ENCODE measurements at regions not wholly inside any gene's neighbourhood (a gene's known extent, or its start where the extent isn't known, plus 50 kb on each side); places are given as distances from the start of the nearest gene placed in this dataset.
A peak's percentile ranks its signal among the peaks of the same experiment; 100 is the strongest.
"Not testable (repeated sequence)": the region's sequence is repeated elsewhere in the genome, so short reads cannot be mapped to it uniquely, and the experiment has no call there.

- Histone ChIP-seq H3K4me3 (ENCODE audit: low read length in 2 of 2) (no peak overlapping the region), H3K9me3 (ENCODE audit: control insufficient read depth in 2 of 2, insufficient read depth in 1 of 2, low read length in 1 of 2) (no peaks in the 10 kb centered on the region)
These were observed 62.6 kb upstream of the TEX13D start for GRCh38 chrX:124269881-124270280.

GRCh38 chrX:124271599-124271998 is 60.9 kb upstream of the TEX13D start:
- H3K4me1 ChIP-seq (ENCODE audit: control insufficient read depth in 2 of 2, insufficient read depth in 2 of 2, low read length in 2 of 2): peaks cover 0 to 20% of the 10 kb centered on the region in 2 donors
- H3K36me3 ChIP-seq (ENCODE audit: control insufficient read depth in 2 of 2, insufficient read depth in 2 of 2, low read length in 1 of 2); H3K9me3 ChIP-seq (ENCODE audit: control insufficient read depth in 2 of 2, insufficient read depth in 1 of 2, low read length in 1 of 2); H3K27ac ChIP-seq (ENCODE audit: low read depth in 1 of 2, low read length in 1 of 2); H3K4me3 ChIP-seq (ENCODE audit: low read length in 2 of 2); H3K27me3 ChIP-seq (ENCODE audit: control insufficient read depth in 2 of 2, insufficient read depth in 1 of 2, low read length in 1 of 2); DNase-seq (ENCODE audit: low read depth in 6 of 9, low spot score in 9 of 9): not testable (repeated sequence)

More at GRCh38 chrX:124269881-124270280, 62.6 kb upstream of the TEX13D start:
- Histone ChIP-seq H3K36me3 (ENCODE audit: control insufficient read depth in 2 of 2, insufficient read depth in 2 of 2, low read length in 1 of 2) (no peaks in the 10 kb centered on the region), H3K27me3 (ENCODE audit: control insufficient read depth in 2 of 2, insufficient read depth in 1 of 2, low read length in 1 of 2) (no peaks in the 10 kb centered on the region), H3K27ac (ENCODE audit: low read depth in 1 of 2, low read length in 1 of 2) (no peak overlapping the region), H3K4me1 (ENCODE audit: control insufficient read depth in 2 of 2, insufficient read depth in 2 of 2, low read length in 2 of 2) (peaks cover 0 to 9% of the 10 kb centered on the region in 2 donors)
- DNase-seq (ENCODE audit: low read depth in 6 of 9, low spot score in 9 of 9): no peak
- 100% methylated on average over 2 of the region's 2 CpGs for WGBS

- H3K9me3 ChIP-seq (ENCODE audit: control insufficient read depth in 2 of 2, insufficient read depth in 1 of 2, low read length in 1 of 2): no peaks in the 10 kb centered on the region
- WGBS: 97% methylated on average over 5 of the region's 5 CpGs
These were observed 60.0 kb upstream of the TEX13D start for GRCh38 chrX:124272370-124272982.

GRCh38 chrX:124274438-124275181 is 57.9 kb upstream of the TEX13D start:
- DNase-seq (ENCODE audit: low read depth in 6 of 9, low spot score in 9 of 9): peak in 2 of 9 donors; percentile 18 to 41

More at GRCh38 chrX:124272370-124272982, 60.0 kb upstream of the TEX13D start:
- Histone ChIP-seq H3K4me3 (ENCODE audit: low read length in 2 of 2) (no peak overlapping the region), H3K27me3 (ENCODE audit: control insufficient read depth in 2 of 2, insufficient read depth in 1 of 2, low read length in 1 of 2) (no peaks in the 10 kb centered on the region), H3K27ac (ENCODE audit: low read depth in 1 of 2, low read length in 1 of 2) (no peak overlapping the region), H3K36me3 (ENCODE audit: control insufficient read depth in 2 of 2, insufficient read depth in 2 of 2, low read length in 1 of 2) (no peaks in the 10 kb centered on the region), H3K4me1 (ENCODE audit: control insufficient read depth in 2 of 2, insufficient read depth in 2 of 2, low read length in 2 of 2) (peaks cover 0 to 22% of the 10 kb centered on the region in 2 donors)
- no peak for DNase-seq (ENCODE audit: low read depth in 6 of 9, low spot score in 9 of 9)

GRCh38 chrX:124275182-124275894 is 57.1 kb upstream of the TEX13D start:
- no peaks in the 10 kb centered on the region for H3K36me3 ChIP-seq (ENCODE audit: control insufficient read depth in 2 of 2, insufficient read depth in 2 of 2, low read length in 1 of 2)
- no peak overlapping the region for H3K4me3 ChIP-seq (ENCODE audit: low read length in 2 of 2)
- no peaks in the 10 kb centered on the region for H3K27me3 ChIP-seq (ENCODE audit: control insufficient read depth in 2 of 2, insufficient read depth in 1 of 2, low read length in 1 of 2)
- 94% methylated on average over 2 of the region's 2 CpGs for WGBS
- no peaks in the 10 kb centered on the region for H3K9me3 ChIP-seq (ENCODE audit: control insufficient read depth in 2 of 2, insufficient read depth in 1 of 2, low read length in 1 of 2)
- no peak for DNase-seq (ENCODE audit: low read depth in 6 of 9, low spot score in 9 of 9)
- peaks cover 0 to 22% of the 10 kb centered on the region in 2 donors for H3K4me1 ChIP-seq (ENCODE audit: control insufficient read depth in 2 of 2, insufficient read depth in 2 of 2, low read length in 2 of 2)
- peak overlapping the region in 1 of 2 donors; percentile 55 for H3K27ac ChIP-seq (ENCODE audit: low read depth in 1 of 2, low read length in 1 of 2)

More at GRCh38 chrX:124274438-124275181, 57.9 kb upstream of the TEX13D start:
- H3K4me1 ChIP-seq (ENCODE audit: control insufficient read depth in 2 of 2, insufficient read depth in 2 of 2, low read length in 2 of 2): peaks cover 0 to 22% of the 10 kb centered on the region in 2 donors
- no peak overlapping the region for H3K4me3 ChIP-seq (ENCODE audit: low read length in 2 of 2)
- H3K9me3 ChIP-seq (ENCODE audit: control insufficient read depth in 2 of 2, insufficient read depth in 1 of 2, low read length in 1 of 2): no peaks in the 10 kb centered on the region
- H3K36me3 ChIP-seq (ENCODE audit: control insufficient read depth in 2 of 2, insufficient read depth in 2 of 2, low read length in 1 of 2): no peaks in the 10 kb centered on the region
- H3K27me3 ChIP-seq (ENCODE audit: control insufficient read depth in 2 of 2, insufficient read depth in 1 of 2, low read length in 1 of 2): no peaks in the 10 kb centered on the region
- WGBS: 65% methylated on average over 10 of the region's 10 CpGs
- H3K27ac ChIP-seq (ENCODE audit: low read depth in 1 of 2, low read length in 1 of 2): peak overlapping the region in 1 of 2 donors; percentile 55

- Histone ChIP-seq H3K9me3 (ENCODE audit: control insufficient read depth in 2 of 2, insufficient read depth in 1 of 2, low read length in 1 of 2) (no peaks in the 10 kb centered on the region), H3K27me3 (ENCODE audit: control insufficient read depth in 2 of 2, insufficient read depth in 1 of 2, low read length in 1 of 2) (no peaks in the 10 kb centered on the region), H3K4me1 (ENCODE audit: control insufficient read depth in 2 of 2, insufficient read depth in 2 of 2, low read length in 2 of 2) (peaks cover 0 to 7% of the 10 kb centered on the region in 2 donors), H3K36me3 (ENCODE audit: control insufficient read depth in 2 of 2, insufficient read depth in 2 of 2, low read length in 1 of 2) (no peaks in the 10 kb centered on the region), H3K27ac (ENCODE audit: low read depth in 1 of 2, low read length in 1 of 2) (no peak overlapping the region), H3K4me3 (ENCODE audit: low read length in 2 of 2) (no peak overlapping the region)
- WGBS: 96% methylated on average over 8 of the region's 8 CpGs
- DNase-seq (ENCODE audit: low read depth in 6 of 9, low spot score in 9 of 9): no peak
These were observed 52.1 kb upstream of the TEX13D start for GRCh38 chrX:124280294-124280902.

GRCh38 chrX:124282580-124282979 is 49.9 kb upstream of the TEX13D start:
- no peak for DNase-seq (ENCODE audit: low read depth in 6 of 9, low spot score in 9 of 9)
- H3K27me3 ChIP-seq (ENCODE audit: control insufficient read depth in 2 of 2, insufficient read depth in 1 of 2, low read length in 1 of 2): no peaks in the 10 kb centered on the region
- no peaks in the 10 kb centered on the region for H3K4me1 ChIP-seq (ENCODE audit: control insufficient read depth in 2 of 2, insufficient read depth in 2 of 2, low read length in 2 of 2)
- H3K9me3 ChIP-seq (ENCODE audit: control insufficient read depth in 2 of 2, insufficient read depth in 1 of 2, low read length in 1 of 2): no peaks in the 10 kb centered on the region
- H3K4me3 ChIP-seq (ENCODE audit: low read length in 2 of 2): no peak overlapping the region
- no peaks in the 10 kb centered on the region for H3K36me3 ChIP-seq (ENCODE audit: control insufficient read depth in 2 of 2, insufficient read depth in 2 of 2, low read length in 1 of 2)
- 95% methylated on average over 2 of the region's 2 CpGs for WGBS
- no peak overlapping the region for H3K27ac ChIP-seq (ENCODE audit: low read depth in 1 of 2, low read length in 1 of 2)
